Tibial artery (tissue), 4 donors: ENCODE measurements at regions not wholly inside any gene's neighbourhood (a gene's known extent, or its start where the extent isn't known, plus 50 kb on each side); places are given as distances from the start of the nearest gene placed in this dataset.

Source experiments
- DNase-seq, 2 donors: peaks; one replicate each; pipeline ENCODE4 v3.0.0-alpha.2; 2019
- H3K27ac ChIP-seq, 2 donors: fragments of 200-600 bp; sonication (generic) in 1 of 2; 1 replicate in 1 of 2; 2 replicates in 1 of 2; pipeline ENCODE4 v1.5.1; 2018 to 2019; ENCODE audit warnings: mild to moderate bottlenecking in 1 of 2
- H3K27me3 ChIP-seq, 2 donors: fragments of 200-600 bp; sonication (generic) in 1 of 2; one replicate each; pipeline versions ENCODE4 v1.5.1 to v1.6.0; 2016 to 2019
- H3K36me3 ChIP-seq, 3 donors: fragments of 200-600 bp; sonication (generic) in 2 of 3; one replicate each; pipeline ENCODE4 v1.5.1; 2016 to 2019; ENCODE audit warnings: mild to moderate bottlenecking in 2 of 3
- H3K4me1 ChIP-seq, 4 donors: fragments of 200-600 bp; sonication (generic) in 2 of 4; 1 replicate in 3 of 4; 2 replicates in 1 of 4; pipeline ENCODE4 v1.5.1; 2016 to 2019
- H3K4me3 ChIP-seq, 2 donors: fragments of 200-600 bp; sonication (generic) in 1 of 2; 1 replicate in 1 of 2; 2 replicates in 1 of 2; pipeline ENCODE4 v1.5.1; 2018 to 2019; ENCODE audit warnings: mild to moderate bottlenecking in 2 of 2
- H3K9me3 ChIP-seq, 3 donors: fragments of 200-600 bp; sonication (generic) in 1 of 3; one replicate each; pipeline ENCODE4 v1.5.1; 2016 to 2019
- intact Hi-C: fragments of 100-400 bp; cut with DNase I; formaldehyde crosslinking; loops from one replicate; pipeline ENCODE4 v1.15.0; 2023; ENCODE audit warnings: low total_unique reads
- TF ChIP-seq, protein P1 (sequence below), 2 experiments: fragments of 200-600 bp in 1 of 2; fragments of 450-650 bp in 1 of 2; IDR thresholded peaks; one replicate each; pipeline ENCODE4 v1.5.1; 2017 to 2019; ENCODE audit warnings: antibody characterized with exemption in 2 of 2, mild to moderate bottlenecking in 1 of 2, moderate library complexity in 1 of 2

- H3K27ac ChIP-seq = no peak overlapping the region
- H3K36me3 ChIP-seq = no peaks in the 10 kb centered on the region
- H3K4me3 ChIP-seq = no peak overlapping the region
- no peaks in the 10 kb centered on the region for H3K9me3 ChIP-seq
- TF ChIP-seq, protein P1, sequence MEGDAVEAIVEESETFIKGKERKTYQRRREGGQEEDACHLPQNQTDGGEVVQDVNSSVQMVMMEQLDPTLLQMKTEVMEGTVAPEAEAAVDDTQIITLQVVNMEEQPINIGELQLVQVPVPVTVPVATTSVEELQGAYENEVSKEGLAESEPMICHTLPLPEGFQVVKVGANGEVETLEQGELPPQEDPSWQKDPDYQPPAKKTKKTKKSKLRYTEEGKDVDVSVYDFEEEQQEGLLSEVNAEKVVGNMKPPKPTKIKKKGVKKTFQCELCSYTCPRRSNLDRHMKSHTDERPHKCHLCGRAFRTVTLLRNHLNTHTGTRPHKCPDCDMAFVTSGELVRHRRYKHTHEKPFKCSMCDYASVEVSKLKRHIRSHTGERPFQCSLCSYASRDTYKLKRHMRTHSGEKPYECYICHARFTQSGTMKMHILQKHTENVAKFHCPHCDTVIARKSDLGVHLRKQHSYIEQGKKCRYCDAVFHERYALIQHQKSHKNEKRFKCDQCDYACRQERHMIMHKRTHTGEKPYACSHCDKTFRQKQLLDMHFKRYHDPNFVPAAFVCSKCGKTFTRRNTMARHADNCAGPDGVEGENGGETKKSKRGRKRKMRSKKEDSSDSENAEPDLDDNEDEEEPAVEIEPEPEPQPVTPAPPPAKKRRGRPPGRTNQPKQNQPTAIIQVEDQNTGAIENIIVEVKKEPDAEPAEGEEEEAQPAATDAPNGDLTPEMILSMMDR (IDR thresholded peaks at IDR 0.05) = no peak
- no peak for DNase-seq
- intact Hi-C loops = no loop called here
- no peaks in the 10 kb centered on the region for H3K4me1 ChIP-seq
- H3K27me3 ChIP-seq = no peaks in the 10 kb centered on the region
Observed at GRCh38 chr7:119436882-119437281, 836.1 kb upstream of the KCND2 start.

- Histone ChIP-seq H3K27ac (no peak overlapping the region), H3K9me3 (no peaks in the 10 kb centered on the region), H3K4me1 (no peaks in the 10 kb centered on the region), H3K27me3 (no peaks in the 10 kb centered on the region), H3K4me3 (no peak overlapping the region), H3K36me3 (no peaks in the 10 kb centered on the region)
- TF ChIP-seq, protein P1 (IDR thresholded peaks at IDR 0.05) = no peak
- intact Hi-C loops = no loop called here
- no peak for DNase-seq
Observed at GRCh38 chr7:119438315-119438714, 834.7 kb upstream of the KCND2 start.

DNA sequence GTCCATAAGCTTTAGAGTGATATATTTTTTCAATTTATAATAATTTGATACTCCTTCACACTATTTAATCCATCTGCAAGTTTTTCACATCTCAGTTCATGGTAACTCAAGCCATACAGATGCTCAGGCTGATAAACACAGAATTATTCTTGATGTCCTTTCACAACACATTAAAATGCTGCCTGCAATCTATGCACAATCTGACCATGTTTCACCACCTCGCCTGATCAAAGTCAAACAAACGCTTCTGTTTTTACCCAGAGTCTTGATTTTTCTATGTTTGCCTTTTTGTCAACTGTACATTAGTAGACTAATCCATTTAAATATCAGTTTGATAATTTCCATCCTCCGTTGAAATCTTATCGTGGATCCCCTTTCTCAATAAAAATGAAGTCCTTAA lies 833.8 kb upstream of the KCND2 start:
- H3K9me3 ChIP-seq = no peaks in the 10 kb centered on the region
- no peak overlapping the region for H3K4me3 ChIP-seq
- DNase-seq = no peak
- TF ChIP-seq, protein P1 (IDR thresholded peaks at IDR 0.05) = no peak
- H3K27ac ChIP-seq = no peak overlapping the region
- intact Hi-C loops = no loop called here
- no peaks in the 10 kb centered on the region for H3K4me1 ChIP-seq
- no peaks in the 10 kb centered on the region for H3K36me3 ChIP-seq
- no peaks in the 10 kb centered on the region for H3K27me3 ChIP-seq

DNA sequence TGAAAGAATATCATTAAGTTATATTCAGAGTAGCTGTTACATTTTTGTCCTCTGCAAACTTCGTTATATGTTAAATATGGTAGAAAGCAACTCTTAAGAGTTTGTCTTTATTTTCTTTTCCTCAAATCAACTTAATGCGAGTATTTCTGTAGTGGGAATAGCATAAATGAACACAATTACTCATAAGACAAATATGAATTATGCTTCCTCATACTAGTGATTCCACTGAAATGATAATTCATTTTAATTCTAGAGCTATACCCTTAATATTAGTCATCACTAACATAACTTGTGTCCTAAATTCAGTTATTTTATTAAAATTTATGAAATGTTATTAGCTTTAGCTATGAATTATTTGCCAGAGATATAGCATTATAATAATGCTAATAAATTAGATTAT lies 820.6 kb upstream of the KCND2 start:
- no peak for DNase-seq
- Histone ChIP-seq H3K27ac (no peak overlapping the region), H3K4me3 (no peak overlapping the region), H3K4me1 (no peaks in the 10 kb centered on the region), H3K9me3 (no peaks in the 10 kb centered on the region), H3K27me3 (no peaks in the 10 kb centered on the region), H3K36me3 (no peaks in the 10 kb centered on the region)
- TF ChIP-seq, protein P1 (IDR thresholded peaks at IDR 0.05) = no peak
- intact Hi-C loops = no loop called here

DNA sequence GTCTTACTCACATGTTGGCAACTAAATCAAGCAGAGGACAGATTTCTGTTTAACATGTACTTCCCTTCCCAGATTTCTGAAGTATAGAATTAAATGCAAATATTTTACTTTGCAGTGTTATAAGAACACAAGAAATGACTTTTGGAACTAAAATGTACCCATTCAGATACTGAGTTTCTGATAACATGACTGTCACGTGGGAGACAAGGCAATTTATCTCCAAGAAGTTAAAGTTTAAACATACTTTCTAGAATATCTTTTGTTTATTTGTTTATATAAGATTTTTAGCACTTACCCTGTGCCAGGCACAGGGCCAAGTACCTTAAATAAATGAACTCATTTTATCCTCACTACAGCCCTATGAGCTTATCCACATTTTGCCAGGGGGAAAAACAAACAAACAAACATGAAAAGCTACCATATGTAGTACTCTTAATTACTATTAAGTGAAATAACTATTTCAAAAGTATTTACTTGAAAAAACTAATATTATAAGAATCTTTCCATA lies 807.1 kb upstream of the KCND2 start:
- Histone ChIP-seq H3K9me3 (no peaks in the 10 kb centered on the region), H3K4me3 (no peak overlapping the region), H3K36me3 (no peaks in the 10 kb centered on the region), H3K4me1 (no peaks in the 10 kb centered on the region), H3K27me3 (no peaks in the 10 kb centered on the region), H3K27ac (no peak overlapping the region)
- DNase-seq = no peak
- intact Hi-C loops = no loop called here
- TF ChIP-seq, protein P1 (IDR thresholded peaks at IDR 0.05) = no peak

GRCh38 chr7:119472408-119473038 lies 800.5 kb upstream of the KCND2 start:
- intact Hi-C loops = no loop called here
- H3K4me1 ChIP-seq = no peaks in the 10 kb centered on the region
- H3K27ac ChIP-seq = no peak overlapping the region
- H3K27me3 ChIP-seq = no peaks in the 10 kb centered on the region
- H3K4me3 ChIP-seq = no peak overlapping the region
- TF ChIP-seq, protein P1 (IDR thresholded peaks at IDR 0.05) = no peak
- no peaks in the 10 kb centered on the region for H3K36me3 ChIP-seq
- no peaks in the 10 kb centered on the region for H3K9me3 ChIP-seq
- DNase-seq = no peak
